ENCODE measurements at regions not wholly inside any gene's neighbourhood (a gene's known extent, or its start where the extent isn't known, plus 50 kb on each side); places are given as distances from the start of the nearest gene placed in this dataset.

- TF ChIP-seq CTCF (IDR thresholded peaks at IDR 0.05; ENCODE audit: low read depth, low read length) (no peak), EZH2phosphoT487 (IDR thresholded peaks at IDR 0.05; ENCODE audit: low read depth) (no peak)
Observed at GRCh38 chr13:57346786-57347185, 179.8 kb downstream of the PRR20E start.

Data from OCI-LY3 (cell line).